Vagina (tissue), 2 donors: ENCODE measurements at regions not wholly inside any gene's neighbourhood (a gene's known extent, or its start where the extent isn't known, plus 50 kb on each side); places are given as distances from the start of the nearest gene placed in this dataset.

ENCODE experiments used
- DNase-seq, 2 donors: peaks; one replicate each; pipeline ENCODE4 v3.0.0-alpha.2; 2017; ENCODE audit errors: extremely low spot score in 2 of 2
- H3K27ac ChIP-seq: fragments of 200-600 bp; sonication (generic); one replicate; pipeline ENCODE4 v1.5.1; 2019
- H3K27me3 ChIP-seq: fragments of 200-600 bp; sonication (generic); one replicate; pipeline ENCODE4 v1.5.1; 2019
- H3K36me3 ChIP-seq, 2 donors: fragments of 200-600 bp; sonication (generic); one replicate each; pipeline ENCODE4 v1.5.1; 2017 to 2019
- H3K4me1 ChIP-seq: fragments of 200-600 bp; sonication (generic); one replicate; pipeline ENCODE4 v1.5.1; 2019
- H3K4me3 ChIP-seq, 2 donors: fragments of 200-600 bp; sonication (generic); 1 replicate in 1 of 2; 2 replicates in 1 of 2; pipeline ENCODE4 v1.5.1; 2016 to 2019
- H3K9me3 ChIP-seq: fragments of 200-600 bp; sonication (generic); one replicate; pipeline ENCODE4 v1.5.1; 2019
- POLR2A ChIP-seq, 2 donors: fragments of 450-650 bp; IDR thresholded peaks; one replicate each; pipeline ENCODE4 v1.6.1; 2017; ENCODE audit warnings: antibody characterized with exemption in 2 of 2, mild to moderate bottlenecking in 2 of 2, moderate library complexity in 2 of 2
- POLR2AphosphoS5 ChIP-seq, 2 donors: sonication (generic); formaldehyde crosslinking; IDR thresholded peaks; one replicate each; pipeline ENCODE4 v1.9.0; 2017; ENCODE audit warnings: antibody characterized with exemption in 2 of 2, mild to moderate bottlenecking in 2 of 2, low read depth in 1 of 2; ENCODE audit not compliant: insufficient read depth in 1 of 2
- intact Hi-C: fragments of 100-400 bp; cut with DNase I; formaldehyde crosslinking; loops from one replicate; pipeline ENCODE4 v1.15.1; 2023
- TF ChIP-seq, protein P1 (sequence below), 3 experiments: fragments of 450-650 bp in 2 of 3; fragments of 200-600 bp in 1 of 3; sonication (generic) in 1 of 3; IDR thresholded peaks; one replicate each; pipeline ENCODE4 v1.5.1; 2017 to 2019; ENCODE audit warnings: antibody characterized with exemption in 3 of 3, mild to moderate bottlenecking in 2 of 3, moderate library complexity in 2 of 3

DNA sequence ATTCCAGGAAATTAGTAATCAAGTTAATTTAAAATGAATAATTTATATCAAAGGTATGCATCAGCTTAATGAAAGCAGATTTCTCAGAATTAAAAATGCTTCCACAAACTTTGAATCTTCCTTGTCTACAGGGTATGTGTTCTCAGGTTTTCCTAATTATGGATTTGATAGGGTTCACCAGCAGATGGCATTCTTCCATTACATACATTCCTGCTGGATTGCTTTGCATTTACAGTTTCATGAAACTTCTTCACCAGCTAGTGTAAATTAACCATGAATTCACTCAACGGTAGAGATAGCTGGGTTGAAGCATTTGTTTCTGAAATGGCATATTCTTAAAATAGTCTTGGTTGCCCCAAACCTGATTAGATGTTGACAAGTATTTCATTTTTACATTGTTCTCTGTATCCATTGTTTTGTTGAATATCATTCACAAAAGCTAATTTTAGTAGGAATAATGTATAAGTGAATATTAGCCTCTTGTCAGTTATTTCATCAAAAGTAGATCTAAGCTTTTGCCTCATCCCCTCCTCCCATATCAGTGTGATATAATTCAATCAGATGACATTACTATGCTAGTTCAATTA, 68.7 kb upstream of the WDR41 start:
- no peak overlapping the region for H3K4me3 ChIP-seq
- no peaks in the 10 kb centered on the region for H3K36me3 ChIP-seq
- intact Hi-C loops, result loop anchor here (10.0 kb wide), 1 partner anchor 1126 kb away; no protein-coding TSS in a partner anchor
- H3K27me3 ChIP-seq, result no peaks in the 10 kb centered on the region
- no peaks in the 10 kb centered on the region for H3K9me3 ChIP-seq
- no peaks in the 10 kb centered on the region for H3K4me1 ChIP-seq
- DNase-seq, result no peak
- no peak overlapping the region for H3K27ac ChIP-seq
- TF ChIP-seq, protein P1, sequence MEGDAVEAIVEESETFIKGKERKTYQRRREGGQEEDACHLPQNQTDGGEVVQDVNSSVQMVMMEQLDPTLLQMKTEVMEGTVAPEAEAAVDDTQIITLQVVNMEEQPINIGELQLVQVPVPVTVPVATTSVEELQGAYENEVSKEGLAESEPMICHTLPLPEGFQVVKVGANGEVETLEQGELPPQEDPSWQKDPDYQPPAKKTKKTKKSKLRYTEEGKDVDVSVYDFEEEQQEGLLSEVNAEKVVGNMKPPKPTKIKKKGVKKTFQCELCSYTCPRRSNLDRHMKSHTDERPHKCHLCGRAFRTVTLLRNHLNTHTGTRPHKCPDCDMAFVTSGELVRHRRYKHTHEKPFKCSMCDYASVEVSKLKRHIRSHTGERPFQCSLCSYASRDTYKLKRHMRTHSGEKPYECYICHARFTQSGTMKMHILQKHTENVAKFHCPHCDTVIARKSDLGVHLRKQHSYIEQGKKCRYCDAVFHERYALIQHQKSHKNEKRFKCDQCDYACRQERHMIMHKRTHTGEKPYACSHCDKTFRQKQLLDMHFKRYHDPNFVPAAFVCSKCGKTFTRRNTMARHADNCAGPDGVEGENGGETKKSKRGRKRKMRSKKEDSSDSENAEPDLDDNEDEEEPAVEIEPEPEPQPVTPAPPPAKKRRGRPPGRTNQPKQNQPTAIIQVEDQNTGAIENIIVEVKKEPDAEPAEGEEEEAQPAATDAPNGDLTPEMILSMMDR (IDR thresholded peaks at IDR 0.05), result peak in 2 of 3 experiments; percentile 5 to 18
- TF ChIP-seq POLR2A (IDR thresholded peaks at IDR 0.05), result no peak

DNA sequence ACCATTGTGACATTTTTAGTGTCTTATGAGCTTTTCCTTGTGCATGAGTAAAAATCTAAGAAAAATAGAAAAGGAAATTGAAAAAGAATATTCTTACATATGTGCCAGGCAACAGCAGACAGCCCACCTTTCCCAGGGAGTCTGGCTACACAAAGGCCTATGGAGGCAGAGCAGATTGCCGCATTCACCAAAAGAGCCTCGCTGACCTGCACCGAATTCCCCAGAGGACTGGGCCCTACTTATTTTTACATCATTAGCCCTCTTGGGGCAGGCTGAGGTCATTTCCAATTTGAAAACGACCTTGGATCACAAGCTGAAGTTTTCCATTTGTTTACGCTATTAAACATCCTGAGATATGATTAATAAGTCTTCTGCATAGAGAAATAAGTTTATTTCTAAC, 66.2 kb upstream of the WDR41 start:
- intact Hi-C loops, result no loop called here
- no peak for DNase-seq
- no peaks in the 10 kb centered on the region for H3K9me3 ChIP-seq
- TF ChIP-seq, protein P1 (IDR thresholded peaks at IDR 0.05), result no peak
- TF ChIP-seq POLR2A (IDR thresholded peaks at IDR 0.05) (no peak), POLR2AphosphoS5 (IDR thresholded peaks at IDR 0.05; ENCODE audit: insufficient read depth in 1 of 2, low read depth in 1 of 2) (no peak)
- H3K4me3 ChIP-seq, result no peak overlapping the region
- H3K27me3 ChIP-seq, result no peaks in the 10 kb centered on the region
- no peaks in the 10 kb centered on the region for H3K4me1 ChIP-seq
- no peak overlapping the region for H3K27ac ChIP-seq
- no peaks in the 10 kb centered on the region for H3K36me3 ChIP-seq

DNA sequence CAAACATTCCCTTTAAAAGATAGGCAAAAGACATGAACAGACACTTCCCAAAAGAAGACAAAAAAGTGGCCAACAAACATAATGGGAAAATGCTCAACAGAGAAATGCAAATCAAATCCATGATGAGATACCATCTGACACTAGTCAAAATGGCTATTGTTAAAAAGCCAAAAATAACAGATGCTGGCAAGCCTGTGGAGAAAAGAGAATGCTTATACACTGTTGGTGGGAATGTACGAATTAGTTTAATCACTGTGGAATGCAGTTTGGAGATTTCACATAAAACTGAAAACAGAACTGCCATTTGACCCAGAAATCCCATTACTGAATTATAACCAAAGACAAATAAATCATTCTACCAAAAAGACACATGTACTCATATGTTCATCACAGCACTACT, 58.3 kb upstream of the WDR41 start:
- intact Hi-C loops, result no loop called here
- no peak for DNase-seq
- Histone ChIP-seq H3K36me3 (no peaks in the 10 kb centered on the region), H3K4me3 (no peak overlapping the region), H3K9me3 (no peaks in the 10 kb centered on the region), H3K27me3 (no peaks in the 10 kb centered on the region), H3K4me1 (no peaks in the 10 kb centered on the region), H3K27ac (no peak overlapping the region)
- no peak for TF ChIP-seq POLR2AphosphoS5 (IDR thresholded peaks at IDR 0.05; ENCODE audit: insufficient read depth in 1 of 2, low read depth in 1 of 2)
- no peak for TF ChIP-seq POLR2A (IDR thresholded peaks at IDR 0.05)
- TF ChIP-seq, protein P1 (IDR thresholded peaks at IDR 0.05), result no peak

DNA sequence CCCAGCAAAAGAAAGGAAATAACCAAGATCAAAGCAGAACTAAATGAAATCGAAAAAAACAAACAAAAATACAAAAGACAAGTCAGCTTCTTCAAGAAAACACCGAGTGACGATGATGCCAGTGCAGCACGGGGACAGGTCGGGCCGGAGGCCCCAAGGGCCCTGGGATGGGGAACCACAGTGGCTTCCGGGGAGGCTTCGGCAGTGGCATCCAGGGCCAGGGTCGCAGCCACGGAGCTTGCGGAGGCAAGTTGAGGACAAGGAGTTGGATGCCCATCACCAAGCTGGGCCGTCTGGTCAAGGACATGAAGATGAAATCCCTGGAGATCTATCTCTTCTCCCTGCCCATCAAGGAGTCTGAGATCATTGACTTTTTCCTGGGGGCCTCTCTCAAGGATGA, 53.2 kb upstream of the WDR41 start:
- Histone ChIP-seq H3K36me3 (no peaks in the 10 kb centered on the region), H3K4me3 (no peak overlapping the region), H3K27ac (no peak overlapping the region), H3K4me1 (no peaks in the 10 kb centered on the region), H3K9me3 (no peaks in the 10 kb centered on the region), H3K27me3 (no peaks in the 10 kb centered on the region)
- no peak for DNase-seq
- TF ChIP-seq POLR2A (IDR thresholded peaks at IDR 0.05) (no peak), POLR2AphosphoS5 (IDR thresholded peaks at IDR 0.05; ENCODE audit: insufficient read depth in 1 of 2, low read depth in 1 of 2) (no peak)
- TF ChIP-seq, protein P1 (IDR thresholded peaks at IDR 0.05), result no peak
- intact Hi-C loops, result no loop called here
